OCI-LY1 (cell line): ENCODE measurements at regions not wholly inside any gene's neighbourhood (a gene's known extent, or its start where the extent isn't known, plus 50 kb on each side); places are given as distances from the start of the nearest gene placed in this dataset.
"Not testable (repeated sequence)": the region's sequence is repeated elsewhere in the genome, so short reads cannot be mapped to it uniquely, and the experiment has no call there.

ENCODE experiments used
- H2AFZ ChIP-seq: fragments of 200-600 bp; sonication (generic), shearing (Covaris generic); 2 replicates; pipeline ENCODE4 v1.6.0; 2014; ENCODE audit warnings: antibody characterized with exemption, mild to moderate bottlenecking, low read length
- H3F3A ChIP-seq: fragments of 200-600 bp; sonication (generic), shearing (Covaris generic); 2 replicates; pipeline ENCODE4 v1.6.0; 2014; ENCODE audit warnings: mild to moderate bottlenecking, antibody characterized with exemption, low read length, moderate library complexity; ENCODE audit not compliant: insufficient read depth
- H3K27ac ChIP-seq: fragments of 200-600 bp; sonication (generic); 2 replicates; pipeline ENCODE4 v1.5.1; 2014; ENCODE audit warnings: low read length, mixed run types, mild to moderate bottlenecking, low read depth; ENCODE audit not compliant: poor library complexity, severe bottlenecking
- H3K27me3 ChIP-seq: fragments of 200-600 bp; sonication (generic); 2 replicates; pipeline ENCODE4 v1.6.0; 2014; ENCODE audit warnings: antibody characterized with exemption, mild to moderate bottlenecking, low read length, moderate library complexity; ENCODE audit not compliant: insufficient read depth
- H3K36me3 ChIP-seq: fragments of 200-600 bp; sonication (generic); 2 replicates; pipeline ENCODE4 v1.6.1; 2014; ENCODE audit warnings: mild to moderate bottlenecking, antibody characterized with exemption, low read length, moderate library complexity, mixed read lengths; ENCODE audit not compliant: insufficient read depth
- H3K4me1 ChIP-seq: fragments of 200-600 bp; sonication (generic); 2 replicates; pipeline ENCODE4 v1.5.1; 2014; ENCODE audit warnings: mild to moderate bottlenecking, low read length, moderate library complexity; ENCODE audit not compliant: insufficient read depth, severe bottlenecking
- H3K4me2 ChIP-seq: fragments of 200-600 bp; sonication (generic), shearing (Covaris generic); 2 replicates; pipeline ENCODE4 v1.6.1; 2014; ENCODE audit warnings: low read length
- H3K4me3 ChIP-seq: fragments of 200-600 bp; sonication (generic); 2 replicates; pipeline ENCODE4 v1.5.1; 2014; ENCODE audit warnings: low read length, low read depth, mild to moderate bottlenecking, mixed read lengths; ENCODE audit not compliant: poor library complexity, severe bottlenecking
- H3K79me2 ChIP-seq: fragments of 200-600 bp; shearing (Covaris generic); 2 replicates; pipeline ENCODE4 v1.6.1; 2016; ENCODE audit warnings: mixed run types, low read length, mixed read lengths; ENCODE audit not compliant: insufficient read depth
- H3K9ac ChIP-seq: fragments of 200-600 bp; sonication (generic), shearing (Covaris generic); 2 replicates; pipeline ENCODE4 v1.6.1; 2014; ENCODE audit warnings: mild to moderate bottlenecking, low read length, mixed read lengths
- H3K9me2 ChIP-seq: fragments of 200-600 bp; sonication (generic), shearing (Covaris generic); 2 replicates; pipeline ENCODE4 v1.6.1; 2014; ENCODE audit warnings: low read depth, mild to moderate bottlenecking, low read length, mixed read lengths
- H3K9me3 ChIP-seq: fragments of 200-600 bp; shearing (Covaris generic); 2 replicates; pipeline ENCODE4 v1.6.1; 2014; ENCODE audit warnings: low read length, mixed read lengths
- H4K20me1 ChIP-seq: fragments of 200-600 bp; sonication (generic), shearing (Covaris generic); 2 replicates; pipeline ENCODE4 v1.6.0; 2016; ENCODE audit warnings: mild to moderate bottlenecking, low read length; ENCODE audit not compliant: insufficient read depth
- EZH2 ChIP-seq: fragments of 200-600 bp; sonication (generic), shearing (Covaris generic); IDR thresholded peaks from 2 replicates; pipeline ENCODE4 v1.8.0; 2017; ENCODE audit warnings: borderline replicate concordance, mixed run types, mild to moderate bottlenecking, antibody characterized with exemption, low read length, moderate library complexity, mixed read lengths
- TF ChIP-seq, protein P1 (sequence below): fragments of 200-600 bp; sonication (generic), shearing (Covaris generic); IDR thresholded peaks from 2 replicates; pipeline ENCODE4 v1.5.1; 2017; ENCODE audit warnings: mild to moderate bottlenecking, antibody characterized with exemption, low read length, moderate library complexity, mixed read lengths

DNA sequence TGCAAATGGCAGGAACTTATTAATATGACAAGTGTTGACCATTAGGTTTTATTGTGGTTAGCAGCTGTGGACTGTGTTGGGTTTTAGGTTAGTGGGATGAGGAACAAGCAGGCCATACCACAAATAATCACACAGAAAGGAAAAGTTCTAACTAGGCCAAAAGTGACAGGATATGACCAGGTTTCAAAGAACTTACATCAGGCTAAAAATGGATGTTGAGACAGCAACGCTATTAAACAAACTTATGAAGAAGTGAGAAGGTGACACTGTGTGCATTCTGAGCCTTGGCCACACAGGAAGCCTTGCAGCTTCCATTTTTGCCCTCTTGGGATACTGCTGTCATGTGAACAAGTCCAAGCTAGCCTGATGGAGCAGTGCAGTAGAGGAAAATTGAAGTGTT is 568.8 kb downstream of the HTR7 start:
- Histone ChIP-seq H3F3A (no peaks in the 10 kb centered on the region), H3K9me3 (no peaks in the 10 kb centered on the region), H3K4me3 (no peak overlapping the region), H2AFZ (no peak overlapping the region), H3K9ac (no peak overlapping the region), H3K4me2 (no peak overlapping the region), H3K9me2 (no peaks in the 10 kb centered on the region), H3K4me1 (no peaks in the 10 kb centered on the region), H3K36me3 (no peaks in the 10 kb centered on the region), H4K20me1 (no peaks in the 10 kb centered on the region), H3K27me3 (no peaks in the 10 kb centered on the region), H3K79me2 (no peaks in the 10 kb centered on the region), H3K27ac (no peak overlapping the region)
- no peak for TF ChIP-seq EZH2
- TF ChIP-seq, protein P1, sequence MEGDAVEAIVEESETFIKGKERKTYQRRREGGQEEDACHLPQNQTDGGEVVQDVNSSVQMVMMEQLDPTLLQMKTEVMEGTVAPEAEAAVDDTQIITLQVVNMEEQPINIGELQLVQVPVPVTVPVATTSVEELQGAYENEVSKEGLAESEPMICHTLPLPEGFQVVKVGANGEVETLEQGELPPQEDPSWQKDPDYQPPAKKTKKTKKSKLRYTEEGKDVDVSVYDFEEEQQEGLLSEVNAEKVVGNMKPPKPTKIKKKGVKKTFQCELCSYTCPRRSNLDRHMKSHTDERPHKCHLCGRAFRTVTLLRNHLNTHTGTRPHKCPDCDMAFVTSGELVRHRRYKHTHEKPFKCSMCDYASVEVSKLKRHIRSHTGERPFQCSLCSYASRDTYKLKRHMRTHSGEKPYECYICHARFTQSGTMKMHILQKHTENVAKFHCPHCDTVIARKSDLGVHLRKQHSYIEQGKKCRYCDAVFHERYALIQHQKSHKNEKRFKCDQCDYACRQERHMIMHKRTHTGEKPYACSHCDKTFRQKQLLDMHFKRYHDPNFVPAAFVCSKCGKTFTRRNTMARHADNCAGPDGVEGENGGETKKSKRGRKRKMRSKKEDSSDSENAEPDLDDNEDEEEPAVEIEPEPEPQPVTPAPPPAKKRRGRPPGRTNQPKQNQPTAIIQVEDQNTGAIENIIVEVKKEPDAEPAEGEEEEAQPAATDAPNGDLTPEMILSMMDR: no peak

DNA sequence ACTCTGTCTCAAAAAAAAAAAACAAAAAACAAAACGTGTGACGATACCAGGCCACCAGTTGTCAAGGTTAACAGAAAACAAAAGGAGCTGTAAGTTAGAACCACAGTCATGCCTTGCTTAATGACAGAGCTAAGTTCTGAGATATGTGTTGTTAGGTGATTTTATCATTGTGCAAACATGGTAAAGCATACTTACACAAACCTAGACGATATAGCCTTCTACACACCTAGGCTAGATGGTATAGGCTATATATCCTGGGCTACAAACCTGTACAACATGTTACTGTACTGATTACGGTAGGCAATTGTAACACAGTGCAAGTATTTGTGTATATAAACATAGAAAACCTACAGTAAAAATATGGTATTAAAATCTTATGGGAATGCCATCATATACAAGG is 564.2 kb downstream of the HTR7 start:
- Histone ChIP-seq H3K4me1 (no peaks in the 10 kb centered on the region), H4K20me1 (no peaks in the 10 kb centered on the region)
- TF ChIP-seq EZH2: no peak
- TF ChIP-seq, protein P1: no peak

DNA sequence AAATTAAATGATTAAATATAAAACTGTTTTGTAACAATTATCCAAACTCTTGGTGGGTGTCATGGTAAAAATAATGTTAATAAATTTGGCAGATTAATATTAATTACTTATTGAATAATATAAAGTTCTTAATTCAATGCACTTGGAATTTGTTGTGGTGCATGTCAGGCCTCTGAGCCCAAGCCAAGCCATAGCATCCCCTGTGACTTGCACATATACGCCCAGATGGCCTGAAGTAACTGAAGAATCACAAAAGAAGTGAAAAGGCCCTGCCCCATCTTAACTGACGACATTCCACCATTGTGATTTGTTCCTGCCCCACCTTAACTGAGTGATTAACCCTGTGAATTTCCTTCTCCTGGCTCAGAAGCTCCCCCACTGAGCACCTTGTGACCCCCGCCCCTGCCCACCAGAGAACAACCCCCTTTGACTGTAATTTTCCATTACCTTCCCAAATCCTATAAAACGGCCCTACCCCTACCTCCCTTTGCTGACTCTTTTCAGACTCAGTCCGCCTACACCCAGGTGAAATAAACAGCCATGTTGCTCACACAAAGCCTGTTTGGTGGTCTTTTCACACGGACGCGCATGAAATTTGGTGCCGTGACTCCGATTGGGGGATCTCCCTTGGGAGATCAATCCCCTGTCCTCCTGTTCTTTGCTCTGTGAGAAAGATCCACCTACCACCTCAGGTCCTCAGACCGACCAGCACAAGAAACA is 562.9 kb downstream of the HTR7 start:
- not testable (repeated sequence) for H3K4me3 ChIP-seq, H3K27ac ChIP-seq, H2AFZ ChIP-seq, H3K9ac ChIP-seq, H3K36me3 ChIP-seq, H3K4me1 ChIP-seq, H4K20me1 ChIP-seq, H3K79me2 ChIP-seq, H3K4me2 ChIP-seq, H3K9me2 ChIP-seq, H3F3A ChIP-seq, H3K9me3 ChIP-seq, H3K27me3 ChIP-seq

More for the DNA sequence above, 564.2 kb downstream of the HTR7 start:
- H3K9me3 ChIP-seq: no peaks in the 10 kb centered on the region
- H3F3A ChIP-seq: no peaks in the 10 kb centered on the region
- no peaks in the 10 kb centered on the region for H3K27me3 ChIP-seq
- no peaks in the 10 kb centered on the region for H3K79me2 ChIP-seq
- no peak overlapping the region for H3K4me3 ChIP-seq
- H3K4me2 ChIP-seq: no peak overlapping the region
- H3K36me3 ChIP-seq: no peaks in the 10 kb centered on the region
- H3K9me2 ChIP-seq: no peaks in the 10 kb centered on the region
- no peak overlapping the region for H3K27ac ChIP-seq
- H2AFZ ChIP-seq: no peak overlapping the region
- no peak overlapping the region for H3K9ac ChIP-seq

DNA sequence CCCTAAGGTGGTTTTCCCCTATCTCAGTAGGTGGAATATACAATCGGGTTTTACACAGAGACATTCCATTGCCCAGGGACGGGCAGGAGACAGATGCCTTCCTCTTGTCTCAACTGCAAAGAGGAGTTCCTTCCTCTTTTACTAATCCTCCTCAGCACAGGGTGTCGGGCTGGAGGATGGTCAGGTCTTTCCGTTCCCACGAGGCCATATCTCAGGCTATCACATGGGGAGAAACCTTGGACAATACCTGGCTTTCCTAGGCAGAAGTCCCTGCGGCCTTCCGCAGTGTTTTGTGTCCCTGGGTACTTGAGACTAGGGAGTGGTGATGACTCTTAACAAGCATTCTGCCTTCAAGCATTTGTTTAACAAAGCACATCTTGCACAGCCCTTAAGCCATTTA is 555.8 kb downstream of the HTR7 start:
- not testable (repeated sequence) for H3K9ac ChIP-seq, H3F3A ChIP-seq, H3K36me3 ChIP-seq, H3K4me2 ChIP-seq, H4K20me1 ChIP-seq, H3K27me3 ChIP-seq, H3K9me2 ChIP-seq, H3K4me1 ChIP-seq, H3K79me2 ChIP-seq, H3K27ac ChIP-seq, H3K4me3 ChIP-seq, H3K9me3 ChIP-seq, H2AFZ ChIP-seq
